ENCODE measurements at regions not wholly inside any gene's neighbourhood (a gene's known extent, or its start where the extent isn't known, plus 50 kb on each side); places are given as distances from the start of the nearest gene placed in this dataset.

GRCh38 chr2:106257830-106258229, 63.7 kb upstream of the UXS1 start:
- Histone ChIP-seq H3K9me2 (no peaks in the 10 kb centered on the region), H3K27ac (ENCODE audit: low read depth in 2 of 2, low read length in 1 of 2) (no peak overlapping the region), H2AFZ (ENCODE audit: low read depth) (no peak overlapping the region), H3F3A (replicated peaks; ENCODE audit: insufficient read depth) (no peaks in the 10 kb centered on the region), H3K9me3 (no peaks in the 10 kb centered on the region), H3K4me2 (no peak overlapping the region), H4K20me1 (ENCODE audit: insufficient read depth) (no peaks in the 10 kb centered on the region), H3K36me3 (replicated peaks in 1 of 2; ENCODE audit: control insufficient read depth in 1 of 2, insufficient read depth in 2 of 2, low read length in 1 of 2) (no peaks in the 10 kb centered on the region), H3K27me3 (ENCODE audit: insufficient read depth) (no peaks in the 10 kb centered on the region), H3K4me3 (ENCODE audit: low read depth in 2 of 2, low read length in 1 of 2) (no peak overlapping the region), H3K79me2 (ENCODE audit: insufficient read depth) (no peaks in the 10 kb centered on the region), H3K9ac (no peak overlapping the region), H3K4me1 (ENCODE audit: control insufficient read depth in 1 of 2, insufficient read depth in 2 of 2, low read depth in 1 of 2, low read length in 1 of 2) (no peaks in the 10 kb centered on the region)
- CTCF ChIA-PET: no interaction called here
- POLR2A ChIA-PET: no interaction called here
- no peak for DNase-seq
- TF ChIP-seq RFX5 (IDR thresholded peaks at IDR 0.05; ENCODE audit: low read length): no peak
- no peak for TF ChIP-seq PBX3 (IDR thresholded peaks at IDR 0.05)
- no peak for TF ChIP-seq SIN3A (IDR thresholded peaks at IDR 0.05; ENCODE audit: borderline replicate concordance, low read depth, low read length)
- 76% methylated on average over 3 of the region's 3 CpGs for WGBS (ENCODE audit: low lambda C conversion rate)

- Histone ChIP-seq H3K9ac (no peak overlapping the region), H3F3A (replicated peaks; ENCODE audit: insufficient read depth) (no peaks in the 10 kb centered on the region), H3K4me3 (ENCODE audit: low read depth in 2 of 2, low read length in 1 of 2) (no peak overlapping the region), H3K79me2 (ENCODE audit: insufficient read depth) (no peaks in the 10 kb centered on the region), H3K27me3 (ENCODE audit: insufficient read depth) (no peaks in the 10 kb centered on the region), H3K4me2 (no peak overlapping the region), H3K9me3 (no peaks in the 10 kb centered on the region), H3K36me3 (replicated peaks in 1 of 2; ENCODE audit: control insufficient read depth in 1 of 2, insufficient read depth in 2 of 2, low read length in 1 of 2) (no peaks in the 10 kb centered on the region), H3K9me2 (no peaks in the 10 kb centered on the region), H4K20me1 (ENCODE audit: insufficient read depth) (no peaks in the 10 kb centered on the region), H3K27ac (ENCODE audit: low read depth in 2 of 2, low read length in 1 of 2) (no peak overlapping the region), H3K4me1 (ENCODE audit: control insufficient read depth in 1 of 2, insufficient read depth in 2 of 2, low read depth in 1 of 2, low read length in 1 of 2) (no peaks in the 10 kb centered on the region), H2AFZ (ENCODE audit: low read depth) (no peak overlapping the region)
- 67% methylated on average over 5 of the region's 5 CpGs for WGBS (ENCODE audit: low lambda C conversion rate)
- no peak for DNase-seq
- ChIA-PET CTCF (no interaction called here), POLR2A (no interaction called here)
- no peak for TF ChIP-seq USF1 (IDR thresholded peaks at IDR 0.05; ENCODE audit: borderline replicate concordance, low read depth)
- no peak for TF ChIP-seq FOXJ3 (CRISPR knock-in tag; IDR thresholded peaks at IDR 0.05)
- no peak for TF ChIP-seq MXI1 (IDR thresholded peaks at IDR 0.05; ENCODE audit: low read depth, low read length)
- no peak for TF ChIP-seq PBX3 (IDR thresholded peaks at IDR 0.05)
- TF ChIP-seq GATA2 (CRISPR knock-in tag; IDR thresholded peaks at IDR 0.05): no peak
- no peak for TF ChIP-seq NRF1 (IDR thresholded peaks at IDR 0.05; ENCODE audit: low read depth, low read length)
- TF ChIP-seq TAF1 (IDR thresholded peaks at IDR 0.05; ENCODE audit: borderline replicate concordance, low read depth, low read length): no peak
- no peak for TF ChIP-seq MEF2A (IDR thresholded peaks at IDR 0.05; ENCODE audit: borderline replicate concordance, low read depth)
- no peak for TF ChIP-seq IRF3 (IDR thresholded peaks at IDR 0.05; ENCODE audit: low read depth, low read length)
- no peak for TF ChIP-seq NFIC (IDR thresholded peaks at IDR 0.05; ENCODE audit: borderline replicate concordance)
- no peak for TF ChIP-seq RAD21 (IDR thresholded peaks at IDR 0.05; ENCODE audit: low read length)
- no peak for TF ChIP-seq REST (IDR thresholded peaks at IDR 0.05; ENCODE audit: low read depth, low read length)
- no peak for TF ChIP-seq JUND (IDR thresholded peaks at IDR 0.05)
- TF ChIP-seq TEAD4 (IDR thresholded peaks at IDR 0.05; ENCODE audit: borderline replicate concordance, insufficient read depth): no peak
- TF ChIP-seq GABPA (IDR thresholded peaks at IDR 0.05; ENCODE audit: low read depth): no peak
- TF ChIP-seq SMC3 (IDR thresholded peaks at IDR 0.05; ENCODE audit: low read depth, low read length): no peak
- TF ChIP-seq FOSL2 (IDR thresholded peaks at IDR 0.05; ENCODE audit: borderline replicate concordance, low read depth): no peak
- no peak for TF ChIP-seq USF2 (IDR thresholded peaks at IDR 0.05; ENCODE audit: borderline replicate concordance, low read depth, low read length)
Observed at GRCh38 chr2:106257135-106257534, 63.0 kb upstream of the UXS1 start.

Data from SK-N-SH (cell line).